CD14-positive monocyte (primary cell): ENCODE measurements at regions not wholly inside any gene's neighbourhood (a gene's known extent, or its start where the extent isn't known, plus 50 kb on each side); places are given as distances from the start of the nearest gene placed in this dataset.

Experiments used
- DNase-seq, 3 donors: peaks; one replicate each; pipeline ENCODE4 v3.0.0-alpha.2; 2011 to 2022
- H2AFZ ChIP-seq: 2 replicates; pipeline ENCODE4 v1.6.0; 2012; ENCODE audit warnings: mild to moderate bottlenecking, low read depth, low read length, inconsistent platforms; ENCODE audit not compliant: insufficient read depth, poor library complexity, severe bottlenecking
- H3K27ac ChIP-seq, 2 donors: 1 replicate in 1 of 2; 2 replicates in 1 of 2; pipeline ENCODE4 v1.5.1; 2012 to 2013; ENCODE audit warnings: low read length in 2 of 2, control low read depth in 1 of 2, inconsistent platforms in 1 of 2, low read depth in 1 of 2, mild to moderate bottlenecking in 1 of 2
- H3K27me3 ChIP-seq, 2 donors: one replicate each; pipeline versions ENCODE4 v1.6.0 to v1.6.1; 2011 to 2013; ENCODE audit warnings: low read length in 2 of 2; ENCODE audit not compliant: control insufficient read depth in 2 of 2, insufficient read depth in 2 of 2
- H3K36me3 ChIP-seq, 2 donors: replicated peaks in 1 of 2; 1 replicate in 1 of 2; 2 replicates in 1 of 2; pipeline versions ENCODE4 v1.5.1 to v1.6.1; 2012 to 2013; ENCODE audit warnings: low read length in 2 of 2, control low read depth in 1 of 2, inconsistent platforms in 1 of 2, mild to moderate bottlenecking in 1 of 2; ENCODE audit not compliant: insufficient read depth in 2 of 2, control insufficient read depth in 1 of 2
- H3K4me1 ChIP-seq, 2 donors: 1 replicate in 1 of 2; 2 replicates in 1 of 2; pipeline versions ENCODE4 v1.5.1 to v1.6.1; 2012 to 2013; ENCODE audit warnings: low read length in 2 of 2, control low read depth in 1 of 2, inconsistent platforms in 1 of 2, mild to moderate bottlenecking in 1 of 2, moderate library complexity in 1 of 2; ENCODE audit not compliant: insufficient read depth in 2 of 2, control insufficient read depth in 1 of 2
- H3K4me2 ChIP-seq: replicated peaks from 2 replicates; pipeline ENCODE3; 2012; ENCODE audit warnings: low read length, moderate library complexity, mild to moderate bottlenecking; ENCODE audit not compliant: poor library complexity, severe bottlenecking; ENCODE audit errors: extremely low read depth
- H3K4me3 ChIP-seq, 3 experiments: fragments of 200-600 bp in 1 of 3; sonication (generic) in 1 of 3; replicated peaks in 1 of 3; 1 replicate in 2 of 3; 2 replicates in 1 of 3; pipeline ENCODE4 v1.5.1; 2011 to 2013; ENCODE audit warnings: low read length in 3 of 3, mild to moderate bottlenecking in 3 of 3, control low read depth in 2 of 3, low read depth in 2 of 3, inconsistent platforms in 1 of 3, moderate library complexity in 1 of 3
- H3K79me2 ChIP-seq: 2 replicates; pipeline ENCODE4 v1.6.0; 2012; ENCODE audit warnings: mild to moderate bottlenecking, control low read depth, inconsistent platforms, low read length, moderate library complexity; ENCODE audit not compliant: insufficient read depth
- H3K9ac ChIP-seq: 2 replicates; pipeline ENCODE4 v1.6.0; 2017; ENCODE audit warnings: low read length, mild to moderate bottlenecking; ENCODE audit not compliant: insufficient read depth, poor library complexity, severe bottlenecking
- H3K9me3 ChIP-seq, 2 donors: replicated peaks in 1 of 2; 1 replicate in 1 of 2; 2 replicates in 1 of 2; pipeline versions ENCODE4 v1.5.1 to v1.6.1; 2012 to 2013; ENCODE audit warnings: low read length in 2 of 2, control low read depth in 1 of 2; ENCODE audit not compliant: control insufficient read depth in 1 of 2, insufficient read depth in 1 of 2
- H4K20me1 ChIP-seq: 2 replicates; pipeline ENCODE4 v1.6.0; 2012; ENCODE audit warnings: mild to moderate bottlenecking, low read length, control low read depth, moderate library complexity; ENCODE audit not compliant: insufficient read depth
- H3K27ac Mint-ChIP-seq, 7 donors: one replicate each; pipeline ENCODE4 v1.8.0; 2020; ENCODE audit warnings: mild to moderate bottlenecking in 7 of 7, mixed read lengths in 7 of 7, moderate library complexity in 6 of 7, inconsistent platforms in 2 of 7
- H3K27me3 Mint-ChIP-seq, 3 donors: one replicate each; pipeline ENCODE4 v1.8.0; 2021 to 2022; ENCODE audit warnings: low read depth in 3 of 3, mild to moderate bottlenecking in 3 of 3, mixed read lengths in 3 of 3, moderate library complexity in 3 of 3, inconsistent platforms in 1 of 3
- H3K36me3 Mint-ChIP-seq, 2 donors: one replicate each; pipeline ENCODE4 v1.8.0; 2020; ENCODE audit warnings: mixed read lengths in 2 of 2, inconsistent platforms in 1 of 2, mild to moderate bottlenecking in 1 of 2
- H3K4me1 Mint-ChIP-seq: one replicate; pipeline ENCODE4 v1.8.0; 2020; ENCODE audit warnings: mild to moderate bottlenecking, mixed read lengths
- H3K4me3 Mint-ChIP-seq, 2 donors: one replicate each; pipeline ENCODE4 v1.8.0; 2020; ENCODE audit warnings: mild to moderate bottlenecking in 2 of 2, mixed read lengths in 2 of 2, moderate library complexity in 1 of 2
- H3K9me3 Mint-ChIP-seq, 7 donors: one replicate each; pipeline ENCODE4 v1.8.0; 2020 to 2022; ENCODE audit warnings: mixed read lengths in 7 of 7, mild to moderate bottlenecking in 6 of 7, moderate library complexity in 6 of 7, inconsistent platforms in 2 of 7
- WGBS: methylation state at CpG from one replicate; pipeline ENCODE4 v1.1.5; 2013; ENCODE audit warnings: missing lambda C conversion rate; ENCODE audit not compliant: insufficient coverage; 5-methylcytosine and 5-hydroxymethylcytosine counted together
- intact Hi-C, 2 donors: fragments of 100-400 bp; cut with micrococcal nuclease; formaldehyde crosslinking; loops; one replicate each; pipeline versions ENCODE4 v1.15.0 to v1.15.1; 2023
- TF ChIP-seq, protein P1 (sequence below): fragments of 200-600 bp; IDR thresholded peaks from one replicate; pipeline ENCODE4 v1.8.0; 2022; ENCODE audit warnings: antibody characterized with exemption, mild to moderate bottlenecking

DNA sequence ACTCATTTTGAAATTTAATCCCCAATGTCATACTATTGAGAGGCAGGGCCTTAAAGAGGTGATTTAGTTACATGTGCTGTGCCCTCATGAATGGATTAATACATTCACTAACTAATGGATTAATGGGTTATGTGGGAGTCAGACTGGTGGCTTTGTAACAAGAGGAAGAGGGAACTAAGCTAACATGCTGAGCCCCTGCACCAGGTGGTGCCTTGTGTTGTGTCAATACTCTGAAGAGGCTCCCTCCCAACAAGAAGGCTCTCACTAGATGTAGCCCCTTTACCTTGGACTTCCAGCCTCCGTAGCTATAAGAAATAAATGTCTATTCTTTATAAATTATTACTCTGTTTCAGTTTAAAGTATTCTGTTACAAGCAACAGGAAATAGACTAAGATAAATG, 411.9 kb upstream of the EMCN start:
- Histone ChIP-seq H3K79me2 (no peaks in the 10 kb centered on the region), H4K20me1 (no peaks in the 10 kb centered on the region), H3K9ac (no peak overlapping the region), H3K27me3 (no peaks in the 10 kb centered on the region), H3K4me1 (no peaks in the 10 kb centered on the region), H3K4me3 (no peak overlapping the region), H3K9me3 (no peaks in the 10 kb centered on the region), H3K27ac (no peak overlapping the region), H3K4me2 (no peak overlapping the region), H3K36me3 (no peaks in the 10 kb centered on the region), H2AFZ (no peak overlapping the region)
- Mint-ChIP-seq H3K4me1 (peaks cover 8% of the 10 kb centered on the region), H3K9me3 (no peaks in the 10 kb centered on the region), H3K27me3 (peaks cover 3 to 4% (median 3%) of the 10 kb centered on the region in 3 donors), H3K36me3 (no peaks in the 10 kb centered on the region), H3K4me3 (no peak overlapping the region), H3K27ac (no peak overlapping the region)
- WGBS = no CpG with 5 or more reads among the region's 1 CpG
- DNase-seq = no peak
- TF ChIP-seq, protein P1, sequence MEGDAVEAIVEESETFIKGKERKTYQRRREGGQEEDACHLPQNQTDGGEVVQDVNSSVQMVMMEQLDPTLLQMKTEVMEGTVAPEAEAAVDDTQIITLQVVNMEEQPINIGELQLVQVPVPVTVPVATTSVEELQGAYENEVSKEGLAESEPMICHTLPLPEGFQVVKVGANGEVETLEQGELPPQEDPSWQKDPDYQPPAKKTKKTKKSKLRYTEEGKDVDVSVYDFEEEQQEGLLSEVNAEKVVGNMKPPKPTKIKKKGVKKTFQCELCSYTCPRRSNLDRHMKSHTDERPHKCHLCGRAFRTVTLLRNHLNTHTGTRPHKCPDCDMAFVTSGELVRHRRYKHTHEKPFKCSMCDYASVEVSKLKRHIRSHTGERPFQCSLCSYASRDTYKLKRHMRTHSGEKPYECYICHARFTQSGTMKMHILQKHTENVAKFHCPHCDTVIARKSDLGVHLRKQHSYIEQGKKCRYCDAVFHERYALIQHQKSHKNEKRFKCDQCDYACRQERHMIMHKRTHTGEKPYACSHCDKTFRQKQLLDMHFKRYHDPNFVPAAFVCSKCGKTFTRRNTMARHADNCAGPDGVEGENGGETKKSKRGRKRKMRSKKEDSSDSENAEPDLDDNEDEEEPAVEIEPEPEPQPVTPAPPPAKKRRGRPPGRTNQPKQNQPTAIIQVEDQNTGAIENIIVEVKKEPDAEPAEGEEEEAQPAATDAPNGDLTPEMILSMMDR = no peak
- intact Hi-C loops = no loop called here

DNA sequence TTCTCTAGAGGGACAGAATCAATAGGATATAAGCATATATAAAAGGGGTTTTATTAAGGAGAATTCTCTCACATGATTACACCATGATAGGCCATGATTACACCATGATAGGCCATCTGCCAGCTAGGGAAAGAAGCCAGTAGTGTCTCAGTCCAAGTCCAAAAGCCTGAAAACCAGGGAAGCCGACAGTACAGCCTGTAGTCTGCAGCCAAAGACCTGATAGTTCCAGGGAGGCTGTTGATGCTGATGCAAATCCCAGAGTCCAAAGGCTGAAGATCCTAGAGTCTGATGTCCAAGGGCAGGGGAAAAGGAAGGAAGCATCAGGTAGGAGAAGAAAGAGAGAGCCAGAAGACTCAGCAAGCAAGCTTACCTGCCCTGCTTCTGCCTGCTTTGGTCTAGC, 411.3 kb upstream of the EMCN start:
- Mint-ChIP-seq H3K27me3 (peaks cover 3 to 4% (median 3%) of the 10 kb centered on the region in 3 donors), H3K36me3 (no peaks in the 10 kb centered on the region), H3K4me3 (no peak overlapping the region), H3K9me3 (peaks cover 0 to 2% (median 0%) of the 10 kb centered on the region in 7 donors), H3K4me1 (peaks cover 8% of the 10 kb centered on the region), H3K27ac (no peak overlapping the region)
- intact Hi-C loops = no loop called here
- H3K9ac ChIP-seq = no peak overlapping the region
- H3K4me2 ChIP-seq = no peak overlapping the region
- no peak overlapping the region for H2AFZ ChIP-seq
- TF ChIP-seq, protein P1 = no peak
- no peaks in the 10 kb centered on the region for H3K36me3 ChIP-seq
- H3K27me3 ChIP-seq = no peaks in the 10 kb centered on the region
- no peaks in the 10 kb centered on the region for H3K79me2 ChIP-seq
- no peak for DNase-seq
- no peaks in the 10 kb centered on the region for H3K4me1 ChIP-seq
- H4K20me1 ChIP-seq = no peaks in the 10 kb centered on the region
- H3K4me3 ChIP-seq = no peak overlapping the region
- no peak overlapping the region for H3K27ac ChIP-seq
- H3K9me3 ChIP-seq = no peaks in the 10 kb centered on the region
- WGBS = 100% methylated on average over 1 of the region's 1 CpG
